ENCODE measurements at regions not wholly inside any gene's neighbourhood (a gene's known extent, or its start where the extent isn't known, plus 50 kb on each side); places are given as distances from the start of the nearest gene placed in this dataset.

DNA sequence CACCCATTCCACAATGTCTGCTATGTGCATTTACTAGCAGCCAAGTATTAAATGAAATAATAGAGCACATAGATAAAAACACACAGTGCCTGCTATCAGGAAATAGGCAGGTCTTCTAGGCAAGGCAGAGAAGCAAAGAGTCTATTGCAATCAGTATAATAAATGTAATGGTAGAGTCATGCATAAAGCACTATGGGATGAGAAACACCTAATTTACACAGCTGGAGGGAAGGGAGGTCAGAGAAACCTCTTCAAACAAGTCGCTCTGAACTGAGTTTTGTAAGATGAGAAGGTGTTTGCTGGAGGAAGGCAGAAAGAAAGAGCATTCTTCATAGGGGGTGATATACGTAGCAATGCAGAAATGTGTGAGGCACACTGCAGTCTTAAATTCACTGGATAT lies 341.0 kb upstream of the DMAC1 start (continued):
- no peak for TF ChIP-seq TCF7L2 (IDR thresholded peaks at IDR 0.05; ENCODE audit: low read depth, low read length)
- TF ChIP-seq DR1 (CRISPR knock-in tag; IDR thresholded peaks at IDR 0.05): no peak
- TF ChIP-seq RAD21 (CRISPR knock-in tag; IDR thresholded peaks at IDR 0.05): no peak
- TF ChIP-seq XRCC5 (optimal IDR thresholded peaks at IDR 0.05; ENCODE audit: low read length): no peak
- TF ChIP-seq ZNF430 (CRISPR knock-in tag; IDR thresholded peaks at IDR 0.05): no peak
- no peak for TF ChIP-seq EED (CRISPR knock-in tag; IDR thresholded peaks at IDR 0.05)

GRCh38 chr9:8139756-8140155 lies 340.2 kb upstream of the DMAC1 start:
- H3K36me3 ChIP-seq (replicated peaks in 1 of 2; ENCODE audit: control insufficient read depth in 1 of 2, insufficient read depth in 2 of 2, low read length in 2 of 2): no peaks in the 10 kb centered on the region
- DNase-seq (ENCODE audit: low spot score) (no peak), ATAC-seq (no peak), FAIRE-seq (no peak)
- H3K4me3 ChIP-seq (replicated peaks in 1 of 3; ENCODE audit: insufficient read depth in 1 of 3, low read depth in 2 of 3, low read length in 3 of 3): no peak overlapping the region
- H3K9ac ChIP-seq (ENCODE audit: insufficient read depth, low read depth, low read length): no peak overlapping the region
- H3K4me2 ChIP-seq (ENCODE audit: low read depth, low read length): no peak overlapping the region
- H2AFZ ChIP-seq (ENCODE audit: low read length): no peak overlapping the region
- no peak for TF ChIP-seq MNT (IDR thresholded peaks at IDR 0.05)
- BruUV-seq (replicated peaks): no TSS peak
- H3K4me1 ChIP-seq (ENCODE audit: insufficient read depth, low read length): no peaks in the 10 kb centered on the region
- no peaks in the 10 kb centered on the region for H3K79me2 ChIP-seq (ENCODE audit: insufficient read depth, low read length)
- H4K20me1 ChIP-seq (ENCODE audit: insufficient read depth, low read length): no peaks in the 10 kb centered on the region
- 54% methylated on average over 1 of the region's 1 CpG for WGBS (ENCODE audit: low lambda C conversion rate)
- no peak overlapping the region for H3K27ac ChIP-seq (ENCODE audit: extremely low read length, insufficient read depth, low read length)
- in situ Hi-C loops (cut with HindIII; ENCODE audit: extremely low pct_ligation_motif_present, low pct_unique_long_range_greater_than_20kb) (no loop called here), intact Hi-C loops (cut with micrococcal nuclease; ENCODE audit: unreplicated experiment) (no loop called here)
- peaks cover 92% of the 10 kb centered on the region for H3K9me3 ChIP-seq (ENCODE audit: low read length)
- ChIA-PET CTCF (ENCODE audit: low intra/inter-chr PET ratio, low total read pairs) (no interaction called here), POLR2A (no interaction called here)
- H3K27me3 ChIP-seq (ENCODE audit: control insufficient read depth in 1 of 2, insufficient read depth in 2 of 2, low read length in 2 of 2): no peaks in the 10 kb centered on the region

DNA sequence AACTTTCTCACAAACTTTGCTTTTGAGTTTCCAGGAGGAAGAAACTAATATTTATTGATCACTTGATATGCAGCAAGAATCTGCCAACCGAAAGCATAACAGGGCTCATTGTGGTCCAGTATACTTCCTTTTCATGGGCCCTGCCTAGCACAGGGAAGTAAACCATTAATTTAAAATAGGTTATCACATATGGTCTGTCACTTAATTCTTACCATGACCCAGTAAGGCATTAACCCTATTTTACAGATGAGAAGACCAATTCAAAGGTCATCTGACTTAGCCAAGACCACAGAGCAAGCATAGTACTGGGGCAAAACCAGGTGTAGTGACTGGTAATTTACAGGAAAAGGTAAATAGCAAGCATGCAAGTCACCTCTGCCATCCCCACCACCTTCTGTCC lies 336.9 kb upstream of the DMAC1 start:
- no peaks in the 10 kb centered on the region for H3K36me3 ChIP-seq (replicated peaks in 1 of 2; ENCODE audit: control insufficient read depth in 1 of 2, insufficient read depth in 2 of 2, low read length in 2 of 2)
- BruUV-seq (replicated peaks): no TSS peak
- no peaks in the 10 kb centered on the region for H3K79me2 ChIP-seq (ENCODE audit: insufficient read depth, low read length)
- H2AFZ ChIP-seq (ENCODE audit: low read length): no peak overlapping the region
- no peaks in the 10 kb centered on the region for H3K4me1 ChIP-seq (ENCODE audit: insufficient read depth, low read length)
- FAIRE-seq: no peak
- POLR2A ChIA-PET: no interaction called here
- no peak overlapping the region for H3K4me2 ChIP-seq (ENCODE audit: low read depth, low read length)
- H4K20me1 ChIP-seq (ENCODE audit: insufficient read depth, low read length): no peaks in the 10 kb centered on the region
- no peak overlapping the region for H3K27ac ChIP-seq (ENCODE audit: extremely low read length, insufficient read depth, low read length)
- no peak for DNase-seq (ENCODE audit: low spot score)
- no peak overlapping the region for H3K9ac ChIP-seq (ENCODE audit: insufficient read depth, low read depth, low read length)
- H3K27me3 ChIP-seq (ENCODE audit: control insufficient read depth in 1 of 2, insufficient read depth in 2 of 2, low read length in 2 of 2): no peaks in the 10 kb centered on the region
- TF ChIP-seq PCBP1 (IDR thresholded peaks at IDR 0.05; ENCODE audit: borderline replicate concordance, low read depth, low read length): no peak
- TF ChIP-seq HNRNPK (IDR thresholded peaks at IDR 0.05; ENCODE audit: low read depth, low read length, poor library complexity, severe bottlenecking): no peak
- TF ChIP-seq ARNT2 (CRISPR knock-in tag; IDR thresholded peaks at IDR 0.05; ENCODE audit: low read depth): no peak
- no peak for TF ChIP-seq HDAC6 (IDR thresholded peaks at IDR 0.05; ENCODE audit: low read depth, low read length)
- TF ChIP-seq TCF7L2 (IDR thresholded peaks at IDR 0.05; ENCODE audit: low read depth, low read length): no peak
- no peak for TF ChIP-seq ZNF343 (CRISPR knock-in tag; IDR thresholded peaks at IDR 0.05)
- no peak for TF ChIP-seq POLR2G (IDR thresholded peaks at IDR 0.05; ENCODE audit: low read depth, low read length)
- no peak for TF ChIP-seq ZFP91 (CRISPR knock-in tag; IDR thresholded peaks at IDR 0.05; ENCODE audit: borderline replicate concordance)
- no peak for TF ChIP-seq ZNF703 (CRISPR knock-in tag; IDR thresholded peaks at IDR 0.05; ENCODE audit: borderline replicate concordance)
- 0% methylated on average over 1 of the region's 1 CpG for WGBS (ENCODE audit: low lambda C conversion rate)
- CTCF ChIA-PET (ENCODE audit: low intra/inter-chr PET ratio, low total read pairs): no interaction called here
- H3K4me3 ChIP-seq (replicated peaks in 1 of 3; ENCODE audit: insufficient read depth in 1 of 3, low read depth in 2 of 3, low read length in 3 of 3): no peak overlapping the region
- intact Hi-C loops (cut with micrococcal nuclease; ENCODE audit: unreplicated experiment): no loop called here
- in situ Hi-C loops (cut with HindIII; ENCODE audit: extremely low pct_ligation_motif_present, low pct_unique_long_range_greater_than_20kb): no loop called here
- peaks cover 86% of the 10 kb centered on the region for H3K9me3 ChIP-seq (ENCODE audit: low read length)
- no peak for ATAC-seq
